BE2C (cell line): ENCODE measurements at regions not wholly inside any gene's neighbourhood (a gene's known extent, or its start where the extent isn't known, plus 50 kb on each side); places are given as distances from the start of the nearest gene placed in this dataset.
A peak's percentile ranks its signal among the peaks of the same experiment; 100 is the strongest.
"Not testable (repeated sequence)": the region's sequence is repeated elsewhere in the genome, so short reads cannot be mapped to it uniquely, and the experiment has no call there.

Experiments used
- DNase-seq: peaks from one replicate; pipeline ENCODE4 v3.0.0-alpha.2; 2020
- H3K27me3 ChIP-seq: fragments of 250-450 bp; sonication (Bioruptor Pico); 2 replicates; pipeline ENCODE4 v1.5.1; 2020; ENCODE audit warnings: mild to moderate bottlenecking
- H3K36me3 ChIP-seq: fragments of 250-450 bp; sonication (Bioruptor Pico); 2 replicates; pipeline ENCODE4 v1.5.1; 2020; ENCODE audit warnings: mild to moderate bottlenecking
- H3K4me1 ChIP-seq: fragments of 250-450 bp; sonication (Bioruptor Pico); 2 replicates; pipeline ENCODE4 v1.5.1; 2020
- H3K4me3 ChIP-seq: 2 replicates; pipeline ENCODE4 v1.5.1; 2011; ENCODE audit warnings: low read depth, low read length
- H3K9me3 ChIP-seq: fragments of 250-450 bp; sonication (Bioruptor Pico); 2 replicates; pipeline ENCODE4 v1.5.1; 2020
- TF ChIP-seq, protein P1 (sequence below): IDR thresholded peaks from 2 replicates; pipeline ENCODE4 v1.5.1; 2012; ENCODE audit warnings: mild to moderate bottlenecking, low read depth, low read length

DNA sequence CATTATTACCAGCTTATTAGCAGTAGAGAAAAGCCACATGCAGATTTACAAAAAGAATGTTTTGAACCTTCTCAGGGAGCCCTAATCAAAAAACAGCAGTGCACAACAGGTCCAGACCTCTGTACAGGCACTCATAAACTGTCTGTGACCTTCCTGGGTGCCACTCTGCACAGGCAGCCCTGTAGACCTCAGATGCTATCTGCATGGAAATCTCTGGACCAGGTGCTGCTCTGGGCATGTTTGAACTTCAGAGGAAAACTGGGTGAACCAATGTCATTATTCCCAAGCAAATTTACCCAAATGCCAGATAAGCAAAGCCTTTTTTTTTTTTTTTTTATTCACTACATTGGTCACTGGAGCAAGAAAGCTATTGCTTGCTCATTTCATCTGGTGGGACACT lies 104.2 kb downstream of the NPY start:
- Histone ChIP-seq H3K4me3 (no peak overlapping the region), H3K4me1 (no peaks in the 10 kb centered on the region), H3K27me3 (no peaks in the 10 kb centered on the region), H3K9me3 (no peaks in the 10 kb centered on the region), H3K36me3 (no peaks in the 10 kb centered on the region)
- TF ChIP-seq, protein P1, sequence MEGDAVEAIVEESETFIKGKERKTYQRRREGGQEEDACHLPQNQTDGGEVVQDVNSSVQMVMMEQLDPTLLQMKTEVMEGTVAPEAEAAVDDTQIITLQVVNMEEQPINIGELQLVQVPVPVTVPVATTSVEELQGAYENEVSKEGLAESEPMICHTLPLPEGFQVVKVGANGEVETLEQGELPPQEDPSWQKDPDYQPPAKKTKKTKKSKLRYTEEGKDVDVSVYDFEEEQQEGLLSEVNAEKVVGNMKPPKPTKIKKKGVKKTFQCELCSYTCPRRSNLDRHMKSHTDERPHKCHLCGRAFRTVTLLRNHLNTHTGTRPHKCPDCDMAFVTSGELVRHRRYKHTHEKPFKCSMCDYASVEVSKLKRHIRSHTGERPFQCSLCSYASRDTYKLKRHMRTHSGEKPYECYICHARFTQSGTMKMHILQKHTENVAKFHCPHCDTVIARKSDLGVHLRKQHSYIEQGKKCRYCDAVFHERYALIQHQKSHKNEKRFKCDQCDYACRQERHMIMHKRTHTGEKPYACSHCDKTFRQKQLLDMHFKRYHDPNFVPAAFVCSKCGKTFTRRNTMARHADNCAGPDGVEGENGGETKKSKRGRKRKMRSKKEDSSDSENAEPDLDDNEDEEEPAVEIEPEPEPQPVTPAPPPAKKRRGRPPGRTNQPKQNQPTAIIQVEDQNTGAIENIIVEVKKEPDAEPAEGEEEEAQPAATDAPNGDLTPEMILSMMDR: no peak
- no peak for DNase-seq

DNA sequence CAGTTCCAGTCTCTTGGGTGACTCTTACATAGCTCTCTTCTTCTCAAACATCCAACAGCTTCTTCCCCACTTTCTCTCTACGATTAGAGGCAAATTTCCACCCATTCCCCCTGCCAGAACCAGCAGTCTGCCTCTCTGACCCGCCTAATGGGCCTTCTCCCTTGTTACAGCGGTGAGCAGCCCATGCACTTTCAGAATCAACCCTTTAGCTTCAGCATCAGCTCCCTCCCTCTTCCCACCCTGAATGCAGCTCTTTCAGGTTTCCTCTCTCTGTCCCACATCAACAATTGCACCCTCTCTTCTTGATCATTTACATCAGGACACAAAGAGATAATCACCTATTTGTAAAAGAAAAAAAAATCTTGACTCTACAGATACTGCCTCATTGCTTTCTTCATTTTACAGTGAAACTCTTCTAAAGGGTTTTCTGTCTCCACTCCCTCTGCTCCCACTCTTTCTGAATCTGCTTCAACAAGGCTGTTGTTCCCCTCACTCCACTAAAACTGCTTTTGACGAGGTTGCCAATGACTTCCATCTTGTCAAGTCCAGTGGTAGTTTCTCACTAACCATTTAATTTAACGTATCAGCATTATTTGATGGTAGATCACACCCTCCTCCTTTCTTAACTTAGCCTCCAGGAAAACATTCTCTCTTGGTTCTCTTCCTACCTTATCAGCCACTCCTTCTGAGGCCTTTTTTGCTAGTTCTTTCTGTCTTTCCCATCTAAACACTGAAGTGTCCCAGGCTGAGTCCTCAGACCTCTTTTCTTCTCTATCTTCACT lies 106.6 kb downstream of the NPY start:
- Histone ChIP-seq H3K27me3 (no peaks in the 10 kb centered on the region), H3K4me3 (no peak overlapping the region), H3K4me1 (no peaks in the 10 kb centered on the region), H3K36me3 (no peaks in the 10 kb centered on the region), H3K9me3 (no peaks in the 10 kb centered on the region)
- DNase-seq: no peak
- TF ChIP-seq, protein P1: no peak

DNA sequence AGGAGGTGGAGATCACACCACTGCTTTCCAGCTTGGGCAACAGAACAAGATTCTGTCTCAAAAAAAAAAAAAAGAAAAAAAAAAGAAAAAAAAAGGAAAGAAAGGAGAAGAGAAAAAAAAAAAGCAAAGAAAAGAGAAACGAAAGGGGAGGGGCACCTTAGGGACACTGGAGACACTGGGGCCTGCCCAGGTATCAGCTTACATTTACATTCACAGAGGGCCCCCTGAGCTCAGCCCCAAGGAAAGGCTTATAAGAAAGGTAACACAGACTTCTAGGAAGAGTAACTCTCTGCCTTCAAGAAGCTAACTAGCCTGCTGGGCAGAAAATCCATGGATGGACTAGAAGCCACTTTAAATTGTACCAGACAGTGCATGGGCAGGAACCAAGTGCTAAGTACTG lies 108.8 kb downstream of the NPY start:
- H3K9me3 ChIP-seq: no peaks in the 10 kb centered on the region
- H3K4me3 ChIP-seq: no peak overlapping the region
- DNase-seq: no peak
- H3K27me3 ChIP-seq: no peaks in the 10 kb centered on the region
- H3K36me3 ChIP-seq: no peaks in the 10 kb centered on the region
- H3K4me1 ChIP-seq: no peaks in the 10 kb centered on the region
- TF ChIP-seq, protein P1: no peak

DNA sequence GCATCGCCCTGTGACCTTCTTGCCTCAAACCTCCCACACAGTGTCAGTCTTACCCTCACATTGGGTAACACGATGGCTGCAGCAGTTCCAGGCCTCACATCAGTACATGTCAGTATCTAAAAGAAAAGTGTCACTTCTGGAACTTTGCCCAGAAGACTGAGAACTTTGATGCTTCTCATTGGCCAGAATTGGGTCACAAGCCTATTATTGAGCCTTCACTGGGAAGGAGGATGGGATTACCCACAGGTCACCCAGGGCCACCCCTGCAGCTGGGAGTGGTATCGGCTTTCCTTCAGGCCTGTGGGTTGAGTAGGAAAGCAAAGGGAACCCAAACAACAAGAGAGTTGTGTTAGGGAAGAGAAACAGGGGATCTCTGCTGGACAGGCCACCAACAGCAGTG lies 111.5 kb downstream of the NPY start:
- no peak for DNase-seq
- H3K27me3 ChIP-seq: no peaks in the 10 kb centered on the region
- TF ChIP-seq, protein P1: no peak
- no peaks in the 10 kb centered on the region for H3K4me1 ChIP-seq
- no peak overlapping the region for H3K4me3 ChIP-seq
- H3K36me3 ChIP-seq: no peaks in the 10 kb centered on the region
- no peaks in the 10 kb centered on the region for H3K9me3 ChIP-seq

DNA sequence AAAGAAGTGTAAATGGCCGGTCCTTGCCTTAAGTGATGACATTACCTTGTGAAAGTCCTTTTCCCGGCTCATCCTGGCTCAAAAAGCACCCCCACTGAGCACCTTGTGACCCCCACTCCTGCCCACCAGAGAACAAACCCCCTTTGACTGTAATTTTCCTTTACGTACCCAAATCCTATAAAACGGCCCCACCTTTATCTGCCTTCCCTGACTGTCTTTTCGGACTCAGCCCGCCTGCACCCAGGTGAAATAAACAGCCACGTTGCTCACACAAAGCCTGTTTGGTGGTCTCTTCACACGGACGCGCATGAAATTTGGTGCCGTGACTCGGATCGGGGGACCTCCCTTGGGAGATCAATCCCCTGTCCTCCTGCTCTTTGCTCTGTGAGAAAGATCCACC lies 112.4 kb downstream of the NPY start:
- H3K27me3 ChIP-seq, H3K4me3 ChIP-seq, DNase-seq, H3K36me3 ChIP-seq, H3K9me3 ChIP-seq, H3K4me1 ChIP-seq: not testable (repeated sequence)

DNA sequence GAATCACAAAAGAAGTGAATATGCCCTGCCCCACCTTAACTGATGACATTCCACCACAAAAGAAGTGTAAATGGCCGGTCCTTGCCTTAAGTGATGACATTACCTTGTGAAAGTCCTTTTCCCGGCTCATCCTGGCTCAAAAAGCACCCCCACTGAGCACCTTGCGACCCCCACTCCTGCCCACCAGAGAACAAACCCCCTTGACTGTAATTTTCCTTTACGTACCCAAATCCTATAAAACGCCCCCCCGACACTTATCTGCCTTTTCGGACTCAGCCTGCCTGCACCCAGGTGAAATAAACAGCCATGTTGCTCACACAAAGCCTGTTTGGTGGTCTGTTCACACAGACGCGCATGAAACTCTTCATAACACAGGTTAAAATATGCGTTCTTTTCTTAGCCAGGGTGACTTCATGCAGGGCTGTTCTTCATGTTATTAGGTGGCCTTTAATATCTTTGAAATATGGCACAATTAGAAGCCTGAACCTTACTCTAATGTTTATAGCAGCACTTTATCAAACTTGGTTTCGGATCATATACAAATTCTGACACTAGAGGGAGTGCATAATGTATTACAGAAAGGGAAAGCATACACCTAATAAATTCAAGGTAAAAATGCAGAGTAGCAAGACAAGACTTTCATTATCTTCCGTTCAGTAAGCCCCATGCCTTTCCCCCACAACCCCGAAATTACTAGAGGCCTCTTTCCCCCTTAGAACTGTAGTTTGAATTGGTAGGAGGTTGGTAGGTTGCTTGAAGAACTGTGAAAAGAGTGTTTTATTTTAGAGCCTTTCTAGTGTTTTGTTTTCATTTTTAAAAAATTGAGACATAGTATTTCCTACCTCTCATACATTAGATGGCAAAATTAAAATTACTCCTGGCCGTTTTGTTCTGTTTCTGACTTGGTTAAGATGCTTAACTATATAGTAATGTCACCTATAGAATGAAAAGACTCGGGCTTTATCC lies 117.9 kb downstream of the NPY start:
- Histone ChIP-seq H3K36me3 (no peaks in the 10 kb centered on the region), H3K27me3 (peaks cover 4% of the 10 kb centered on the region; the same call in 1 of the 2 replicates), H3K4me3 (no peak overlapping the region), H3K9me3 (no peaks in the 10 kb centered on the region), H3K4me1 (no peaks in the 10 kb centered on the region)
- TF ChIP-seq, protein P1: peak; percentile 55
- no peak for DNase-seq
